ENCODE measurements at regions not wholly inside any gene's neighbourhood (a gene's known extent, or its start where the extent isn't known, plus 50 kb on each side); places are given as distances from the start of the nearest gene placed in this dataset.

DNA sequence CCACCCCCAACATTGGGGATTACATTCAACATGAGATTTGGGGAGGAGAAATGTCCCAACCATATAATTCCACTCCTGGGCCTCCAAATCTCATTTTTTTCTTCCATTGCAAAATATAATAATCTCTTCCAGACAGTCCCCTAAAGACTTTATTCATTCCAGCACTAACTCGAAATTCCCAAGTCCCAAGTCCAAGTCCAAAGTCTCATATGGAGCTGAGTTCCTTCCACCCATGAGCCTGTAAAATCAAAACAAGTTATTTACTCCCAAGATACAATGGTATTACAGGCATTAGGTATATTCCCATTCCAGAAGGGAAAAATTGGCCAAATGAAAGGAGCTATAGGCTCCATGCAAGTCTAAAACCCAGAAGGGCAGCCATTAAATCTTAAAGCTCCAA lies 56.7 kb downstream of the P2RY1 start:
- TF ChIP-seq, protein P1, sequence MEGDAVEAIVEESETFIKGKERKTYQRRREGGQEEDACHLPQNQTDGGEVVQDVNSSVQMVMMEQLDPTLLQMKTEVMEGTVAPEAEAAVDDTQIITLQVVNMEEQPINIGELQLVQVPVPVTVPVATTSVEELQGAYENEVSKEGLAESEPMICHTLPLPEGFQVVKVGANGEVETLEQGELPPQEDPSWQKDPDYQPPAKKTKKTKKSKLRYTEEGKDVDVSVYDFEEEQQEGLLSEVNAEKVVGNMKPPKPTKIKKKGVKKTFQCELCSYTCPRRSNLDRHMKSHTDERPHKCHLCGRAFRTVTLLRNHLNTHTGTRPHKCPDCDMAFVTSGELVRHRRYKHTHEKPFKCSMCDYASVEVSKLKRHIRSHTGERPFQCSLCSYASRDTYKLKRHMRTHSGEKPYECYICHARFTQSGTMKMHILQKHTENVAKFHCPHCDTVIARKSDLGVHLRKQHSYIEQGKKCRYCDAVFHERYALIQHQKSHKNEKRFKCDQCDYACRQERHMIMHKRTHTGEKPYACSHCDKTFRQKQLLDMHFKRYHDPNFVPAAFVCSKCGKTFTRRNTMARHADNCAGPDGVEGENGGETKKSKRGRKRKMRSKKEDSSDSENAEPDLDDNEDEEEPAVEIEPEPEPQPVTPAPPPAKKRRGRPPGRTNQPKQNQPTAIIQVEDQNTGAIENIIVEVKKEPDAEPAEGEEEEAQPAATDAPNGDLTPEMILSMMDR (IDR thresholded peaks at IDR 0.05; ENCODE audit: insufficient read depth, low read length, poor library complexity, severe bottlenecking) = no peak
- Histone ChIP-seq H3K36me3 (ENCODE audit: control insufficient read depth, insufficient read depth, low read length) (no peaks in the 10 kb centered on the region), H3K4me3 (ENCODE audit: low read depth, low read length) (no peak overlapping the region), H3K27me3 (ENCODE audit: control insufficient read depth, insufficient read depth, low read length) (no peaks in the 10 kb centered on the region)
- DNase-seq (ENCODE audit: low read depth) = no peak

DNA sequence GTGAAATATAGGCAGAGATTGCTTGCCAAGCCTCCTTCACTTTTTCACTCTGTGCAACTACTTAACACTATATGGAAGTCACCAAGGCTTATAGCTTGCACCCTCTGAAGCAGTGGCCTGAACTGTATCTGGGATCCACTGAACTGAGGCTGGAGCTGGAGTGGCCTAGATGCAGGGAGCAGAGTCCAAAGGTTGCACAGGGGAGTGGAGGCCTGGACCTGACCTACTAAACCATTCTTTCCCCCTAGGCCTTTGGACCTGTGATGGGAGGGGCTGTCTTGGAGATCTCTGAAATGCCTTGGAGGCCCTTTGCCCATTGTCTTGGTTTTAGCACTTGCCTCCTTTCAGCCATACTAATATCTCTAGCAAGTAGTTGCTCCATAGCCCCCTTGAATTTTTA lies 57.5 kb downstream of the P2RY1 start:
- DNase-seq (ENCODE audit: low read depth) = no peak
- no peak overlapping the region for H3K4me3 ChIP-seq (ENCODE audit: low read depth, low read length)
- TF ChIP-seq, protein P1 (IDR thresholded peaks at IDR 0.05; ENCODE audit: insufficient read depth, low read length, poor library complexity, severe bottlenecking) = no peak
- no peaks in the 10 kb centered on the region for H3K27me3 ChIP-seq (ENCODE audit: control insufficient read depth, insufficient read depth, low read length)
- no peaks in the 10 kb centered on the region for H3K36me3 ChIP-seq (ENCODE audit: control insufficient read depth, insufficient read depth, low read length)

DNA sequence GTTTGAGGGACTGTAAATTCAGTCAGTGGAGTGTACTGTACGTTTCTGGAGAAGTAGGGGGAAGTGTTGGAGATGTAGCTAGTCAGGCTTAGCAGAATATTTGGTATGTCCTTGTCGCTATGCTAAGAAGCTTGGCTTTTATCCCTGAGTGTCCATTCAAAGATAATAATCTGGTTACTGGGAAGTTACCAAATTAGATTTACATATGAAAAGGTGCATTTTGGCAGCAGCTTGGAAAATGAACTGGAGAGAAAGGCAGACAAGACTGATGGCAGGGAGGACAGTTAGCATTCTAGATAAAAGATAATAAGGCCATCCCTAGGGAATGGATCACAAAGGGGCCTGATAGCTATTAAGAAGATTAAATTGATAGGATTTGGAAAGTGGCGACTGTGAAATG lies 58.7 kb downstream of the P2RY1 start:
- Histone ChIP-seq H3K36me3 (ENCODE audit: control insufficient read depth, insufficient read depth, low read length) (no peaks in the 10 kb centered on the region), H3K4me3 (ENCODE audit: low read depth, low read length) (no peak overlapping the region), H3K27me3 (ENCODE audit: control insufficient read depth, insufficient read depth, low read length) (no peaks in the 10 kb centered on the region)
- TF ChIP-seq, protein P1 (IDR thresholded peaks at IDR 0.05; ENCODE audit: insufficient read depth, low read length, poor library complexity, severe bottlenecking) = no peak
- DNase-seq (ENCODE audit: low read depth) = no peak

DNA sequence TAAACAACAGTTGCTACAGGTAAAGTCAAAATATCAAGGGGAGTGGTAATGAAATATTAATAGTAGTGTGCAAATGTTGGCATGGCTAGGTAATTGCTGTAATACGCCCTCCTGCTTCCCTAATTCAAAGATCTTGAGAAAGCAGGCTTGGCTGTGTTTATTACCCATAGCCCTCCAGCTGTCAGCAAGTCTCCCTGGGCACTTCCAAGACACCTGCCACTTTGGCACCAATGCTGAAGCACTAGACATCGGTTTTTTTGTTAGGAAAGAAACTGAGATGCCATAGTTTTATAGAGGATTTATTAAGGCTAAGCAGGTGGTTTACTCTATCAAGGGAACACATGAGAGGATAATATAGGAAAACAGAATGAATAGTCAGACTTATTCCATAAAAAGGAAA lies 64.4 kb downstream of the P2RY1 start:
- H3K4me3 ChIP-seq (ENCODE audit: low read depth, low read length) = no peak overlapping the region
- no peaks in the 10 kb centered on the region for H3K36me3 ChIP-seq (ENCODE audit: control insufficient read depth, insufficient read depth, low read length)
- no peaks in the 10 kb centered on the region for H3K27me3 ChIP-seq (ENCODE audit: control insufficient read depth, insufficient read depth, low read length)
- TF ChIP-seq, protein P1 (IDR thresholded peaks at IDR 0.05; ENCODE audit: insufficient read depth, low read length, poor library complexity, severe bottlenecking) = no peak
- DNase-seq (ENCODE audit: low read depth) = no peak

DNA sequence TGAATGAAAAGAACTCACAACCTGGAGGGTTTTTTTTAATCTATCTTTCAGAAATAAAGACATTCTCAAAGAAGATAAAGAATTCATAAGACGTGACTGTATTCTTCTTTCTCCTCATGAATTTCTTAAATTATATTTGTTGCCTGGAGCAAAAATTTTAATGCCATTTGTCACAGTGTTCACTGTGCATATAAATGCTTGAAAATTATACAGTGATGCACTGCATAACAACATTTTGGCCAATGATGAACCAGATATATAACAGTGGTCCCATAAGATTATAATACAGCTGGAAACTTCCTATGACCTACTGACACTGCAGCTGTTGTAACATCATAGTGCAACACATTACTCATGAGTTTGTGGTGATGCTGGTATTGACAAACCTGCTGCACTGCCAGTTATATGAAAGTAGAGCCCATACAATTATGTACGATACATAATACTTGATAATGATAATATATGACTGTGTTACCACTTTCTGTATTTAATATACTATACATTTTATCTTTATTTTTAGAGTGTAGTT lies 67.3 kb downstream of the P2RY1 start:
- H3K36me3 ChIP-seq (ENCODE audit: control insufficient read depth, insufficient read depth, low read length) = no peaks in the 10 kb centered on the region
- no peak overlapping the region for H3K4me3 ChIP-seq (ENCODE audit: low read depth, low read length)
- no peaks in the 10 kb centered on the region for H3K27me3 ChIP-seq (ENCODE audit: control insufficient read depth, insufficient read depth, low read length)
- TF ChIP-seq, protein P1 (IDR thresholded peaks at IDR 0.05; ENCODE audit: insufficient read depth, low read length, poor library complexity, severe bottlenecking) = no peak
- DNase-seq (ENCODE audit: low read depth) = no peak

DNA sequence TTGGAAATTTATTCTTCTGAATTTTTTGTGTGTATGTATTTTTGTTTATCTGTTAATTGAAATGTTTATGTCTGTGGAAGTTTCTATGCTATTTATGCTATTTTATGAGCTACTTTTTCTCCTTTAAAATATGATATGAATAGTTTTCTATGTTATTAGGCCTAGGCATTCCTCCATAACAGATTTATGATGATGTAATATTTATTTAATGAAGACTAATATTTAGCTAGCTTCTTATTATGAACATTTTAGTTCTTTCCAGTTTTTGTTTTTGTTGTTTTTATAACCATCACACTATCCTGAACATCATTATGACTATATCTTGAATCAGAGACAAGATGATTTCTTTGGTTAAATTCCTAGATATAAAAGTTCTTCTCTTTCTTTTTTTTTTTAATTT lies 70.7 kb downstream of the P2RY1 start:
- no peak overlapping the region for H3K4me3 ChIP-seq (ENCODE audit: low read depth, low read length)
- TF ChIP-seq, protein P1 (IDR thresholded peaks at IDR 0.05; ENCODE audit: insufficient read depth, low read length, poor library complexity, severe bottlenecking) = no peak
- no peak for DNase-seq (ENCODE audit: low read depth)
- no peaks in the 10 kb centered on the region for H3K27me3 ChIP-seq (ENCODE audit: control insufficient read depth, insufficient read depth, low read length)
- no peaks in the 10 kb centered on the region for H3K36me3 ChIP-seq (ENCODE audit: control insufficient read depth, insufficient read depth, low read length)

Measured in kidney epithelial cell (primary cell).